Fibroblast of villous mesenchyme (primary cell): ENCODE measurements at regions not wholly inside any gene's neighbourhood (a gene's known extent, or its start where the extent isn't known, plus 50 kb on each side); places are given as distances from the start of the nearest gene placed in this dataset.

Experiments used
- DNase-seq: peaks from one replicate; pipeline ENCODE4 v3.0.0-alpha.2; 2010; ENCODE audit warnings: low read depth
- H3K4me3 ChIP-seq: 2 replicates; pipeline ENCODE4 v1.5.1; 2011; ENCODE audit warnings: low read depth, mild to moderate bottlenecking, low read length
- CTCF ChIP-seq: IDR thresholded peaks from 2 replicates; pipeline ENCODE4 v1.5.1; 2012; ENCODE audit warnings: low read depth, mild to moderate bottlenecking, low read length; ENCODE audit not compliant: insufficient read depth

DNA sequence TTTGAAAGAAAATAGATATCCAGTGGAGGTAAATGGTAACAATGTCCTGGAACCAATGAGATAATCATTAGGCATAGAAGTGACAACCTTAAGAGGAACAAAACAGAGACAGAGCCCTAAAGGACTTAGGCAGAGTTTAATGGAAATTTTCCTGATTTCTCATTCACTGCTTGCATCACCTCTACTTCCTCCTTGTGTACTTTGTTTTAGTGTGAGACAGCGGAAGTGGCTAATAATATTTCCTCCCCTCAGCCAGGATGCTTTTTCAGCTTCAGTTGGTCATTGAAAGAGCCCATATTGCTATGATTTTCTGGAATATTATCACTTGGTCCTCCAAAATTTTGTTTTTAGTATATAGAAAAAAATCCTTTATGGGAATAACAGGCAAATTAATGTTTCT lies 153.4 kb upstream of the MPDZ start:
- no peak overlapping the region for H3K4me3 ChIP-seq
- no peak for DNase-seq
- no peak for TF ChIP-seq CTCF

- no peak overlapping the region for H3K4me3 ChIP-seq
- no peak for TF ChIP-seq CTCF
- no peak for DNase-seq
Measured at GRCh38 chr9:13431692-13432091, 152.2 kb upstream of the MPDZ start.

DNA sequence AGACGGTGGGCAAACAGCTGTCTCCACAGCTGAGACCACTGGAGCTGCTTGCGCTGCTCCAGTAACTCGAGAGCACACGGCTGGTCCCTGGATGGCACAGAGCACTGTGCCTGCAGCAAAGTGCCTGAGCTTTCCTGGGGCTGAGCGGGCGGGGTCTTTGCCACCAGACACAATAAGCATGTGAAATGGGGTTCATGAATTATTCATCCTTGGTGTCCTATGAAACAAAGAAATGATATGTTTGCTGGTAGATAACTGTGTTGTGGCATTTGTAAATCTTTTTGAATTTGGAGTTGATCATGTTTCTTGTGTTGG lies 151.7 kb upstream of the MPDZ start:
- TF ChIP-seq CTCF: no peak
- no peak overlapping the region for H3K4me3 ChIP-seq
- DNase-seq: no peak

DNA sequence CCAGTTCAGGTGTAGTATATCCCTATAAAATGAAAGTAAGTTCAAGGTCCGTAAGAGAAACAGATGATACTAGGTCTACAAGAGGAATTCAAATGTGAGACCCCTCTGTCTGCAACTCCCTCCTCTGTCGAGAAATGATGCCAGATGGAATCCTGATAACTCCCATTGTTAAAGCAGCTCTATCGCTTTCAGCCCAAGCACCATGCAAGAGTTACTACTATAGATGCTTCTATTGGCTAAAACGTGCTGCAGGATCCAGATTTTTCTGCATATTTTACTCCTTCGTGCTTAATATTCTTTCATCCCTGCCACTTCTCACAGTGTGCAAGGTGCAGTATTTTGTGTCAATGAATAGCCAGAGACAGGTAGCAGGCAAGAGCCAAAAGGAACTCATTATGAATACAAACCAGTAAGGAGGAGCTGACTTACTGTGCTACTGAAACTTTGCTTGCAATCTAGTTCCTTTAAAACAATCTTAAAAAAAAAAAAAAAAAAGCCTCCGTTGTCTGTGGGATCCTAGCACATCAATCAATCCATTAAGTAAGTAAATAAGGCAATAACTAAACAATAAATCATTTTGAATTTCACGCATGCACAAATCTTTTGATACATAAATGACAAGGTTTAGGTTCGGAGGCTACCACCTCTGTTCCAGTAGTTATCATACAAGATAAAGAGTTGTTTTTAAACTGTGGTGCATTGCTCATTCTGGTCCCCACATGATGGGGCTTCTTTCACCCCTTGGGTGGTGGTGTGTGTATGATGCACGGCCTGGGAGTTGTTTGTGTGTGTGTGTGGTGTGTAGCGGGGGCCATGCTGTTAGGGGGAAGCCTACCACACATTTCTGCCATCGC lies 151.1 kb upstream of the MPDZ start:
- TF ChIP-seq CTCF: no peak
- no peak for DNase-seq
- H3K4me3 ChIP-seq: no peak overlapping the region

DNA sequence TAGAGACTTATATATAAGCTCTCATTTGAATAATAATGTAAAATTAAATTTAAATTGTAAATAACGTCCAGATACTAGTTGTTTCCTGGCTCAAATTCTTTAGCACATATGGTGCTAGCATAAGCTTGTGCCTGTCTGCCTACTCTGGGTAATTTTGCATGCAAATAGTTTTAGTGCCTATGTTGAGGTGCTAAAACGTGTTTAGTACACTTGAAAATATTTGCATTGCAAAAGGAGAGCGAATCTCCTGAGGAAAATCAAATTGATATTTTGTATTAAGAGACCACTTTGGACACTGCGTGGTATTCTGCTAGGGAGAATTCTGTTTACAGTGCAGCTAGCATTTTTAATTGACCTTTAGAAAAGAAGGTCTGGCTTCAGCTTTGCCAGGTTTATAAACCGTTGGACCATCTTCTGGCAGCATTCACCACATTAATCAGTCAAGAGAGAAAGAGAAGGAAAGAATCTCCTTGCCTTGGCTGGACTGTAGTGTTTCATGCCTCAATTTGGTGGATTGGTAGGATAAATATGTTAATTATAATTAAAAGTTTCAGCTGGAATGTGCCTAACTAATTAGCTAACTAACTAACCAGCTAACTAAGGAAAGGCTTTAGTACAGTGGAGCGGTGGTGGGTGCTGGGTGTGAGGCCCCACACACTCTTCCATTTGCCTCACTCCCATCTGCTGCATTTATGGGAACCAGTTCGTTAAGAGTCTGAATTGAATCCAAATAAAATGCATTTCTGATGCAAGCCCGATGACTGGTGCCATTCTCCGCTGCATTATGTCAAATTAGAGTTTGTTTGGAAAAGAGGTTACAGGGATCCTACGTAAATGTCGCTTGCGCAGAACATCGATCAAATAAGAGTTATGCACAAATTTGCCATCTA lies 150.1 kb upstream of the MPDZ start:
- DNase-seq: no peak
- TF ChIP-seq CTCF: no peak
- H3K4me3 ChIP-seq: no peak overlapping the region

- no peak for DNase-seq
- no peak for TF ChIP-seq CTCF
Measured at GRCh38 chr9:13428766-13429165, 149.3 kb upstream of the MPDZ start.

More at GRCh38 chr9:13428766-13429165, 149.3 kb upstream of the MPDZ start:
- no peak overlapping the region for H3K4me3 ChIP-seq
